ENCODE measurements at regions not wholly inside any gene's neighbourhood (a gene's known extent, or its start where the extent isn't known, plus 50 kb on each side); places are given as distances from the start of the nearest gene placed in this dataset.

GRCh38 chr5:133707629-133708028, 95.3 kb upstream of the FSTL4 start:
- no peak for DNase-seq
- in situ Hi-C loops (cut with MboI; ENCODE audit: low pct_unique_long_range_greater_than_20kb, low sequenced_read_pairs), result no loop called here

- no peak for DNase-seq
- in situ Hi-C loops (cut with MboI; ENCODE audit: low pct_unique_long_range_greater_than_20kb, low sequenced_read_pairs), result no loop called here
These were observed 94.4 kb upstream of the FSTL4 start for GRCh38 chr5:133706506-133707430.

- in situ Hi-C loops (cut with MboI; ENCODE audit: low pct_unique_long_range_greater_than_20kb, low sequenced_read_pairs), result no loop called here
- no peak for DNase-seq
These were observed 93.0 kb upstream of the FSTL4 start for GRCh38 chr5:133705331-133705730.

GRCh38 chr5:133704411-133704810, 92.1 kb upstream of the FSTL4 start:
- in situ Hi-C loops (cut with MboI; ENCODE audit: low pct_unique_long_range_greater_than_20kb, low sequenced_read_pairs), result no loop called here

GRCh38 chr5:133703935-133704334, 91.6 kb upstream of the FSTL4 start:
- in situ Hi-C loops (cut with MboI; ENCODE audit: low pct_unique_long_range_greater_than_20kb, low sequenced_read_pairs), result no loop called here
- DNase-seq, result no peak

More at GRCh38 chr5:133704411-133704810, 92.1 kb upstream of the FSTL4 start:
- no peak for DNase-seq

GRCh38 chr5:133702791-133703770, 90.7 kb upstream of the FSTL4 start:
- in situ Hi-C loops (cut with MboI; ENCODE audit: low pct_unique_long_range_greater_than_20kb, low sequenced_read_pairs), result no loop called here
- DNase-seq, result no peak

- in situ Hi-C loops (cut with MboI; ENCODE audit: low pct_unique_long_range_greater_than_20kb, low sequenced_read_pairs), result no loop called here
- no peak for DNase-seq
These were observed 89.5 kb upstream of the FSTL4 start for GRCh38 chr5:133701871-133702270.

GRCh38 chr5:133700251-133700650, 87.9 kb upstream of the FSTL4 start:
- DNase-seq, result no peak
- in situ Hi-C loops (cut with MboI; ENCODE audit: low pct_unique_long_range_greater_than_20kb, low sequenced_read_pairs), result no loop called here

- in situ Hi-C loops (cut with MboI; ENCODE audit: low pct_unique_long_range_greater_than_20kb, low sequenced_read_pairs), result no loop called here
- DNase-seq, result no peak
These were observed 86.5 kb upstream of the FSTL4 start for GRCh38 chr5:133698646-133699526.

GRCh38 chr5:133698259-133698554, 85.9 kb upstream of the FSTL4 start:
- no peak for DNase-seq
- in situ Hi-C loops (cut with MboI; ENCODE audit: low pct_unique_long_range_greater_than_20kb, low sequenced_read_pairs), result no loop called here

GRCh38 chr5:133697536-133698258, 85.4 kb upstream of the FSTL4 start:
- in situ Hi-C loops (cut with MboI; ENCODE audit: low pct_unique_long_range_greater_than_20kb, low sequenced_read_pairs), result no loop called here
- DNase-seq, result no peak

GRCh38 chr5:133696782-133697507, 84.6 kb upstream of the FSTL4 start:
- no peak for DNase-seq
- in situ Hi-C loops (cut with MboI; ENCODE audit: low pct_unique_long_range_greater_than_20kb, low sequenced_read_pairs), result no loop called here

GRCh38 chr5:133696006-133696584, 83.8 kb upstream of the FSTL4 start:
- in situ Hi-C loops (cut with MboI; ENCODE audit: low pct_unique_long_range_greater_than_20kb, low sequenced_read_pairs), result no loop called here
- no peak for DNase-seq

GRCh38 chr5:133694181-133694831, 82.0 kb upstream of the FSTL4 start:
- in situ Hi-C loops (cut with MboI; ENCODE audit: low pct_unique_long_range_greater_than_20kb, low sequenced_read_pairs), result no loop called here
- DNase-seq, result no peak

GRCh38 chr5:133691448-133691847, 79.1 kb upstream of the FSTL4 start:
- DNase-seq, result no peak
- in situ Hi-C loops (cut with MboI; ENCODE audit: low pct_unique_long_range_greater_than_20kb, low sequenced_read_pairs), result no loop called here

GRCh38 chr5:133690746-133691145, 78.4 kb upstream of the FSTL4 start:
- no peak for DNase-seq
- in situ Hi-C loops (cut with MboI; ENCODE audit: low pct_unique_long_range_greater_than_20kb, low sequenced_read_pairs), result no loop called here

GRCh38 chr5:133688391-133688790, 76.0 kb upstream of the FSTL4 start:
- DNase-seq, result no peak
- in situ Hi-C loops (cut with MboI; ENCODE audit: low pct_unique_long_range_greater_than_20kb, low sequenced_read_pairs), result no loop called here
